GM03348 (cell line): ENCODE measurements at regions not wholly inside any gene's neighbourhood (a gene's known extent, or its start where the extent isn't known, plus 50 kb on each side); places are given as distances from the start of the nearest gene placed in this dataset.
"Not testable (repeated sequence)": the region's sequence is repeated elsewhere in the genome, so short reads cannot be mapped to it uniquely, and the experiment has no call there.

Experiments
- DNase-seq: peaks from one replicate; pipeline ENCODE4 v3.0.0; 2012; ENCODE audit warnings: low spot score

- DNase-seq: no peak
Observed at GRCh38 chr15:87722941-87723691, 533.4 kb downstream of the NTRK3 start.

GRCh38 chr15:87720235-87720634, 536.3 kb downstream of the NTRK3 start:
- no peak for DNase-seq

- DNase-seq: no peak
Observed at GRCh38 chr15:87716422-87716821, 540.1 kb downstream of the NTRK3 start.

DNA sequence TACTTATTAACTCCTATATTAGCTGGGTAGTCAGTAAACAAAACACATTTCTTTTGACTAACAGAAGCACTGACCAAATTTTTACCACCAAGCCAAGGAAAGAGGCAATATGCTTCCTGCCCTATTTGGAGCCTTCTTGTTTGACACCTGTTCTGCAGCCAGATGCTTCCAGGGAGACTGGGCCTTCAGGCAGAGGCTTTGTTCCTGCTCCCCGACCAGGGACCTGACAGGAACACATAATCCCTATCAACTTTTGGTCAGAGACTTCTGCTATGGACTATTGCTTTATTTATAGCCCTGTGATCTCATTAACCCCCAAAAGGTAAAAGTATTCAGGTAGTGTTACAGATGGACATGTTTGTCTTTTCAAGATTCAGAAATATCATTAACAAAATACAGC, 541.3 kb downstream of the NTRK3 start:
- DNase-seq: no peak

DNA sequence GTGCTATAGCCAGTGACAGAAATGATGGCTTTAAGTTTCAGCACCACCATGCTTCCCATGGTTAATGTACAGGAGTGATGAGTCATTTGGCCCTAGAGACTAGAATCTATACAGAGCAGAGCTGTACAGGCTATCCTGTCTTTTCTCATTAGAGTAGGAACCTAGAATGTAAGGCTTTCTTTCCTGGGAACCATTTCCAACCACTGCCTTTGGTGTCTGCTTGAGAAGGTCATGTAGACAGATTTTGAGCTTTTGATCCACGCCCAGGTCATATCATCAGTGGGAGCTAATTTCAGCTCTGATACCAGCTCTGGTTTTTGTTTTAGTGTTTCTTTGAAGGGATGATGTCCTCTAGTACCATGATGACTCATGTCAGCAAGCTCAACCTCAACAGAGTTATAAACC, 543.1 kb downstream of the NTRK3 start:
- DNase-seq: no peak

DNA sequence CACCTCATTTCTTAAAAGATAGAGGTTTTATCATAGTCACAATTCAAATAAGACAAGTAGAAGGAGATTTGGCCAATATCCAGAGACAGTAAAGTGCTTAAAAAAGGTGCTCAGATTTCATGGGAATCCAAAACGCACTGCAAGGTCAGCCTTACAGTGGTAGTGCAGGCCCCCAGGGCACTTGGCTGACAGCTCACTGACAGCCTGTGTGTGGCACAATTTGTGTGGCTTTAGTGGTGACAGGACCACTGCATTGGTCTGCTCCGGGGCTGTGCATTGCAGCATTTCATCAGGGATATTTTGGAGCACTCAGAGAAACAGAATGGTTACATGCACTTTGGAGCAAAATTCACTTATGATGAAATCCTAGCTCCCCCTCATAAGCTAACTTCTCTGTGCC, 544.3 kb downstream of the NTRK3 start:
- DNase-seq: no peak

GRCh38 chr15:87711026-87711425, 545.5 kb downstream of the NTRK3 start:
- DNase-seq: no peak

- no peak for DNase-seq
Observed at GRCh38 chr15:87710406-87710805, 546.1 kb downstream of the NTRK3 start.

- DNase-seq: no peak
Observed at GRCh38 chr15:87707566-87708130, 548.9 kb downstream of the NTRK3 start.

DNA sequence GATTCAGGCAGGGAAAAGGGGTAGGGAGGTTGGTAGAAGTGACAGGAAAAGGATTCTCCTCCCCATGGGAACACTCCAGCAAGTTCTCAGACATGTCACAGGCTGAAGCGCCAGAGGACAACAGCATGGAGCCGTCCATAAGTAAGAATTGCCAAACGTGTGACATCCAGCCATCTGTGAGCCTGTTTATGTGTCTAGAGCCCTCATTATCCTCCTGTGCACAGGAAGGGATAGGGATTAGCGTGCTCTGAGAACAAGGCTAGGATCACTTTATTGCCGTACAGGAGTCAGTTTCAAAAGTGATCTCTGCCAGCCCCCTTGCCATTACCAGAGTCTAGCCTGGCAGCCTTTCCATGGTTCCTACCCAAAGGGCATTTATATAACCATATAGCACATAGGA, 549.5 kb downstream of the NTRK3 start:
- DNase-seq: no peak

DNA sequence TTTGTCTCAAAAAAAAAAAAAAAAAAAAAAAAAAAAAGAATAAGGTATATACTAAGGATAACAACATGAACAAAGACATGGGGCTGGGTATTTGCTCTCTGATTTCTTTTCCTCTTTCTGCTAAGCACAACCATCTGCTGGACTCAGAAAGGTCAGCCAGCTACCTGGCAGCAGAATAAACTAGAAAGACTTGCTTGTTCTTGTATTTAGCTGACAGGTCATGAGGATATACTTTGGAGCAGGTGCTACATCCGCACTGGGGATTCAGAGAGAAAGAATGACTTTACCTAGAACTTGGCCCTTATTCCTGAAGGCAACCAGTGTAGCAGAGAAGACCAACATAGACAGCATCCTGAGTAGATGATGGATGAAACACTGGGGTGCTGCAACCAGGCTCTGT, 550.5 kb downstream of the NTRK3 start:
- DNase-seq: no peak

DNA sequence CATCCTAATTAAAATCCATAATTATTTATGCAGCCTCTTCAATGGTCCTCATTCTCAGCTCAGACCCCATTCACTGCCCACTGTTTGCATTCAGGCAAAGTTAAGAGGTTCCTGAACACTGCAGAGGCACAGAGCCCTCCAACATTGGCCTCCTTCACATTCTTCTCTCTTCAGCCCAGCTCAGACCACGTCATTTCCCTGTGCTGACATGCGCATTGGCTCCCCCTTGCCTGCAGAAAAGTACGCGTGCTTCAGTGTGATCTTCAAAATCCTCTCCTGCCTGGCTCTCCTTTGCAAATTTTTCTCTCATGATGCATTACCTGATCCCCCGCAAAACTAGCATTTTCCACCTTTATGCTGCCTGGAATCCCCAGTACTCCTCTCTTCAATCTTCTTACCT, 552.3 kb downstream of the NTRK3 start:
- no peak for DNase-seq

GRCh38 chr15:87703327-87704111, 553.0 kb downstream of the NTRK3 start:
- no peak for DNase-seq

GRCh38 chr15:87702270-87702669, 554.3 kb downstream of the NTRK3 start:
- no peak for DNase-seq

DNA sequence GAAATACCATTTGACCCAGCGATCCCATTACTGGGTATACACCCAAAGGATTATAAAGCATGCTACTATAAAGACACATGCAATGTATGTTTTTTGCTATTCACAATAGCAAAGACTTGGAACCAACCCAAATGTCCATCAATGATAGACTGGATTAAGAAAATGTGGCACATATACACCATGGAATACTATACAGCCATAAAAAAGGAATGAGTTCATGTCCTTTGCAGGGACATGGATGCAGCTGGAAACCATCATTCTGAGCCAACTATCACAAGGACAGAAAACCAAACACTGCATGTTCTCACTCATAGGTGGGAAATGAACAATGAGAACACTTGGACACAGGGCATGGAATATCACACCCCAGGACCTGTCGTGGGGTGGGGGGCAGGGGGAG, 558.1 kb downstream of the NTRK3 start:
- DNase-seq: not testable (repeated sequence)

DNA sequence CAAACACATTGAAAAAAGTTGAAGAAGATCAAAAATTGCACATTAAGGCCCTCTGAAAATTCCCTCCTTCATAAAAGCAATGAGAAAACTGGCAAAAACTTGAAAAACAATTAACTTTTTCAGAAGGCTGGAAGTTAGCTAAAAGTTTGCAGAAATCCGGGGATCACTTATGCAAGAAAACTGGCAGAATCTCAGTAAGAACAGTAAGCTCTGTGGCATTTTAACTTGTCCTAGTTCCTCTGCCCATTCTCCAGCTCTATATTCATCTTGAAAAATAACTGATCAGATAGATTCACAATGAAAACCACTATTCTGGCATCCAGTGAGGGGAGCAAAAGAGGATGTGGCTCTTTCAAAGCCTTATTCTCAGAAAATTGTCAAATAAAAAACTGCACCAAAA, 566.8 kb downstream of the NTRK3 start:
- peak; percentile 28 for DNase-seq

DNA sequence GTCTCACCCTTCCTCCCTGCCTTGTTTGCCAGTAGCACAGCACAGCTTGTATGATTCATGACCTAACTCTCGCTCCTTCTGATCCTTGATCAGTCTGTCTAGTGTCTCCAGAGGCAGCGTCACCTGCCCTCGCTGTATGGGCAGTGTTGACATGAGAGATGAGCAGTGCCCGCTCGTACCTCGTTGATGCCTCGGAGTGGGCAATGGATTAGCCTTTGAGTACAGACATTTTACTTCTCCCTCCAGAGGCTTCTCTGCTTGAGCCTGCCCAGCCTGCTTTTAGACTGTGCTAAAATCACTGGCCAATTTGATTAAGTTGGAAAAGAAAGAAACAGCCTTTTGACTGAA, 569.0 kb downstream of the NTRK3 start:
- DNase-seq: no peak

- DNase-seq: no peak
Observed at GRCh38 chr15:87686841-87687522, 569.6 kb downstream of the NTRK3 start.

DNA sequence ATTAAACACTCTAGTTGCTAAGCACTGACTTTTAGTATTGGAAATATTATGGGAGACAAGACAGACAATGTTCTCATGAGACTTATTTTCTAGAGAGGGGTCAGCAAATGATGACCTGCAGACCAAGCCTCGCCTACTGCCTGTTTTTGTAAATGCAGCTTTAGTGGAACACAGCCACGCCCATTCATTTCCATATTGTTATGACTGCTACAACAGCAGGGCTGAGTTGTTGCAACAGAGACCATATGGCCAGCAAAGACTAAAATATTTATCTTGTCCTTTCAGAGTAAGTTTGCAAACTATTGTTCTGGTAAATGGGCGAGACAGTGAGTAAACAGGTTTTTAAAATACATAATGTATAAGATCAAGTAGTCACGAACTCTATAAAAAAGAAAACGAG, 570.2 kb downstream of the NTRK3 start:
- DNase-seq: no peak

DNA sequence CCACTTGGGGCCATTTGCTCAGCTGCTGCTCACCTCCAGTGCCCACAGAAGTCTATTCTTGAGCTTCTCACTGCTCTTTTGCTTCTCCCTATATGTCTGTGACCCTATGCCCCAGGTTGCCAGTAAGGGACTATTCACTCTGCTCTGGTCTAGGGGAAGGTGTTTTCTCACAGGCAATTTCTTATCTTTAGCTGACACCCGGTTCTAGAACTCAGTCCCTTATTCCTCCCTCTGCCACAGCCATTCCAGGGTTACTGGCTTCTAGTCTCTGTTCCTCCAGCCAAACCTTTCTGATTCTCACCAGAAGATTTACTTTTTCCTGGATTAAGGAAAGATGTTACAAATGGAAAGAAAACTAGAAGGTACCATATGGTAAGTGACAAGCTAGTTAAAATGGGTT, 574.0 kb downstream of the NTRK3 start:
- no peak for DNase-seq

- no peak for DNase-seq
Observed at GRCh38 chr15:87681104-87681503, 575.4 kb downstream of the NTRK3 start.

DNA sequence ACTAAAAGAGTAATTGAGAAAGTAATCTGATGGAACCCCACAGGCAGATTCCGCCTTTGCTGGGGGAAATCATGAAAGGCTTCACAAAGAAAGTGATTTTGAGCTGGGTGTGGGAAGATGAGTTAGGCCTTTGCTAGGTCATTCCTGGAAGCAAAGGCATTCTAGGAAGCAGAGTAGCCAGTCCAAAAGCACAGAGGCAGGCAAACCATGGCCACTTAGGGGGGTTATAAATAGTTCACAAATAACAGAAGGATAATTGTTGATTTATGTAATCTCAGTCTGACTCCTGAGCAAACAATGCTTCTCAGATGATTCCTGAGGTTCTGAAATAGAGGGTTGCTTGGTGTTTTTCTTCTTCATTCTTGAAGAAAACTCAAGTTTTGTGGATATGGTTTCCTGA, 576.3 kb downstream of the NTRK3 start:
- no peak for DNase-seq

DNA sequence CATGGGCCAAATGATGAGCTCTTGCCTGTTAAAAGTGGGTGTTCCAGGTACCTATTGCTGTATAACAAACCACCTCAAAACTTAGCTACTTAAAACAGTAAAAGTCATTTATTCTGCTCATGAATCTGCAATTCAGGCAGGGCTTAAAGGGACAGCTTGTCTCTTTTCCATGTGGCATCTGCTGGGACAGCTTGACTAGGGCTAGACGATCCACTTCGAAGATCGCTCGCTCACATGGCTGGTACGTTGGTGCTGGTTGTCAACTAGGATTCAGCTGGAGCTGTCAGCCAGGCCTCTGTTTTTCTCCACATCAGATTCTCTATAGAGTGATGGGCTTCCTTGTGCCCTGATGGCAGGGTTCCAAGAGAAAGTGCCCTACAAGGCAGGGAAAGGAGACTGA, 581.3 kb downstream of the NTRK3 start:
- DNase-seq: no peak
